ENCODE measurements at regions not wholly inside any gene's neighbourhood (a gene's known extent, or its start where the extent isn't known, plus 50 kb on each side); places are given as distances from the start of the nearest gene placed in this dataset.

GRCh38 chr12:126538888-126539287 is 1473.7 kb downstream of the AACS start:
- DNase-seq (ENCODE audit: low spot score), result no peak
- no peaks in the 10 kb centered on the region for H3K9me2 ChIP-seq (ENCODE audit: insufficient read depth, low read length)
- no peaks in the 10 kb centered on the region for H4K20me1 ChIP-seq (ENCODE audit: insufficient read depth, low read length)
- ChIA-PET CTCF (ENCODE audit: unreplicated experiment) (interaction anchor here (0.5 kb wide), 1 partner anchor 502 kb away, joined by 3 read pairs; no protein-coding TSS in a partner anchor), POLR2A (interaction anchor here (0.6 kb wide), 1 partner anchor 268 kb away, joined by 3 read pairs; no protein-coding TSS in a partner anchor)
- no peaks in the 10 kb centered on the region for H3K36me3 ChIP-seq (ENCODE audit: insufficient read depth, low read length)
- no TSS peak for BruUV-seq (replicated peaks)
- intact Hi-C loops (cut with micrococcal nuclease; ENCODE audit: unreplicated experiment), result no loop called here
- TF ChIP-seq CTCF (conservative IDR thresholded peaks at IDR 0.05; ENCODE audit: low read length), result no peak
- TF ChIP-seq EZH2phosphoT487 (IDR thresholded peaks at IDR 0.05; ENCODE audit: borderline replicate concordance, low read depth, low read length), result no peak
- H2AFZ ChIP-seq (ENCODE audit: low read length), result no peak overlapping the region
- H3K4me3 ChIP-seq (ENCODE audit: low read depth, low read length, poor library complexity, severe bottlenecking), result no peak overlapping the region
- no peak overlapping the region for H3K4me2 ChIP-seq (ENCODE audit: low read length)
- H3K9me3 ChIP-seq (ENCODE audit: low read length), result no peaks in the 10 kb centered on the region
- no peaks in the 10 kb centered on the region for H3K4me1 ChIP-seq (ENCODE audit: insufficient read depth, low read length, poor library complexity, severe bottlenecking)
- H3K27ac ChIP-seq (ENCODE audit: low read depth, low read length, poor library complexity, severe bottlenecking), result no peak overlapping the region
- no peaks in the 10 kb centered on the region for H3K79me2 ChIP-seq (ENCODE audit: insufficient read depth, low read depth, low read length)

GRCh38 chr12:126545411-126545810 is 1480.2 kb downstream of the AACS start:
- H3K9me3 ChIP-seq (ENCODE audit: low read length), result no peaks in the 10 kb centered on the region
- ChIA-PET POLR2A (no interaction called here), CTCF (ENCODE audit: unreplicated experiment) (no interaction called here)
- no peak overlapping the region for H2AFZ ChIP-seq (ENCODE audit: low read length)
- no peak for DNase-seq (ENCODE audit: low spot score)
- intact Hi-C loops (cut with micrococcal nuclease; ENCODE audit: unreplicated experiment), result no loop called here
- no peaks in the 10 kb centered on the region for H3K79me2 ChIP-seq (ENCODE audit: insufficient read depth, low read depth, low read length)
- H3K27ac ChIP-seq (ENCODE audit: low read depth, low read length, poor library complexity, severe bottlenecking), result no peak overlapping the region
- H3K4me1 ChIP-seq (ENCODE audit: insufficient read depth, low read length, poor library complexity, severe bottlenecking), result no peaks in the 10 kb centered on the region
- no peaks in the 10 kb centered on the region for H4K20me1 ChIP-seq (ENCODE audit: insufficient read depth, low read length)
- no peak overlapping the region for H3K4me3 ChIP-seq (ENCODE audit: low read depth, low read length, poor library complexity, severe bottlenecking)
- TF ChIP-seq EZH2phosphoT487 (IDR thresholded peaks at IDR 0.05; ENCODE audit: borderline replicate concordance, low read depth, low read length) (no peak), CTCF (conservative IDR thresholded peaks at IDR 0.05; ENCODE audit: low read length) (no peak)
- BruUV-seq (replicated peaks), result no TSS peak
- H3K36me3 ChIP-seq (ENCODE audit: insufficient read depth, low read length), result no peaks in the 10 kb centered on the region
- no peaks in the 10 kb centered on the region for H3K9me2 ChIP-seq (ENCODE audit: insufficient read depth, low read length)
- H3K4me2 ChIP-seq (ENCODE audit: low read length), result no peak overlapping the region

- H2AFZ ChIP-seq (ENCODE audit: low read length), result no peak overlapping the region
- POLR2A ChIA-PET, result interaction anchor here (1.2 kb wide), 1 partner anchor 776 kb away, joined by 6 read pairs; no protein-coding TSS in a partner anchor
- H3K4me1 ChIP-seq (ENCODE audit: insufficient read depth, low read length, poor library complexity, severe bottlenecking), result no peaks in the 10 kb centered on the region
- TF ChIP-seq CTCF (conservative IDR thresholded peaks at IDR 0.05; ENCODE audit: low read length), result no peak
- TF ChIP-seq EZH2phosphoT487 (IDR thresholded peaks at IDR 0.05; ENCODE audit: borderline replicate concordance, low read depth, low read length), result no peak
- no peaks in the 10 kb centered on the region for H3K9me3 ChIP-seq (ENCODE audit: low read length)
- no peaks in the 10 kb centered on the region for H3K9me2 ChIP-seq (ENCODE audit: insufficient read depth, low read length)
- no peaks in the 10 kb centered on the region for H3K79me2 ChIP-seq (ENCODE audit: insufficient read depth, low read depth, low read length)
- CTCF ChIA-PET (ENCODE audit: unreplicated experiment), result no interaction called here
- H3K4me2 ChIP-seq (ENCODE audit: low read length), result no peak overlapping the region
- no peaks in the 10 kb centered on the region for H3K36me3 ChIP-seq (ENCODE audit: insufficient read depth, low read length)
- H3K27ac ChIP-seq (ENCODE audit: low read depth, low read length, poor library complexity, severe bottlenecking), result no peak overlapping the region
- no TSS peak for BruUV-seq (replicated peaks)
- H4K20me1 ChIP-seq (ENCODE audit: insufficient read depth, low read length), result no peaks in the 10 kb centered on the region
- intact Hi-C loops (cut with micrococcal nuclease; ENCODE audit: unreplicated experiment), result no loop called here
- no peak overlapping the region for H3K4me3 ChIP-seq (ENCODE audit: low read depth, low read length, poor library complexity, severe bottlenecking)
- no peak for DNase-seq (ENCODE audit: low spot score)
These were observed 1482.7 kb downstream of the AACS start for GRCh38 chr12:126547905-126548304.
